Stomach (tissue), 8 donors: ENCODE measurements at regions not wholly inside any gene's neighbourhood (a gene's known extent, or its start where the extent isn't known, plus 50 kb on each side); places are given as distances from the start of the nearest gene placed in this dataset.

ENCODE experiments used
- DNase-seq, 2 donors: peaks; one replicate each; pipeline versions ENCODE4 v3.0.0 to v3.0.0-alpha.2; 2013 to 2019
- H3K27ac ChIP-seq, 5 donors: fragments of 200-600 bp in 4 of 5; sonication (generic) in 4 of 5; one replicate each; pipeline ENCODE4 v1.5.1; 2013 to 2019; ENCODE audit warnings: mild to moderate bottlenecking in 1 of 5, moderate library complexity in 1 of 5
- H3K27me3 ChIP-seq, 3 donors: fragments of 200-600 bp; sonication (generic); one replicate each; pipeline ENCODE4 v1.5.1; 2017 to 2019; ENCODE audit warnings: mixed run types in 1 of 3
- H3K36me3 ChIP-seq, 4 donors: fragments of 200-600 bp; sonication (generic); 1 replicate in 3 of 4; 2 replicates in 1 of 4; pipeline ENCODE4 v1.5.1; 2016 to 2019
- H3K4me1 ChIP-seq, 4 donors: fragments of 200-600 bp; sonication (generic); one replicate each; pipeline ENCODE4 v1.5.1; 2016 to 2019
- H3K4me3 ChIP-seq, 4 donors: fragments of 200-600 bp; sonication (generic) in 3 of 4; one replicate each; pipeline ENCODE4 v1.5.1; 2016 to 2019; ENCODE audit warnings: mild to moderate bottlenecking in 1 of 4
- H3K9me3 ChIP-seq, 4 donors: fragments of 200-600 bp; sonication (generic); one replicate each; pipeline ENCODE4 v1.5.1; 2016 to 2019
- EP300 ChIP-seq: sonication (generic); formaldehyde crosslinking; IDR thresholded peaks from one replicate; pipeline ENCODE4 v1.6.1; 2017; ENCODE audit warnings: antibody characterized with exemption
- POLR2A ChIP-seq, 4 donors: fragments of 450-650 bp; IDR thresholded peaks; one replicate each; pipeline ENCODE4 v1.6.1; 2016; ENCODE audit warnings: antibody characterized with exemption in 4 of 4, control low read depth in 2 of 4, mild to moderate bottlenecking in 1 of 4, moderate library complexity in 1 of 4
- POLR2AphosphoS5 ChIP-seq, 3 donors: sonication (generic); formaldehyde crosslinking; IDR thresholded peaks; one replicate each; pipeline ENCODE4 v1.6.1; 2016; ENCODE audit warnings: antibody characterized with exemption in 3 of 3
- WGBS, 5 donors: extraction: QIAGEN DNeasy Blood & Tissue Kit in 3 of 5; methylation state at CpG; one replicate each; pipeline versions ENCODE4 v1.1.5 to v1.1.7; 2013 to 2018; 5-methylcytosine and 5-hydroxymethylcytosine counted together
- intact Hi-C: fragments of 100-400 bp; cut with DNase I; formaldehyde crosslinking; loops from one replicate; pipeline ENCODE4 v1.15.1; 2023; ENCODE audit warnings: low total_unique reads
- TF ChIP-seq, protein P1 (sequence below), 7 experiments: fragments of 450-650 bp in 4 of 7; fragments of 200-600 bp in 3 of 7; sonication (generic) in 3 of 7; IDR thresholded peaks; one replicate each; pipeline ENCODE4 v1.5.1; 2016 to 2019; ENCODE audit warnings: antibody characterized with exemption in 7 of 7, control low read depth in 2 of 7, mild to moderate bottlenecking in 1 of 7
- donor health status: healthy with polysubstance abuse.
- donor health status: Bipolar disorder and iron deficiency.
- donor health status: healthy.

DNA sequence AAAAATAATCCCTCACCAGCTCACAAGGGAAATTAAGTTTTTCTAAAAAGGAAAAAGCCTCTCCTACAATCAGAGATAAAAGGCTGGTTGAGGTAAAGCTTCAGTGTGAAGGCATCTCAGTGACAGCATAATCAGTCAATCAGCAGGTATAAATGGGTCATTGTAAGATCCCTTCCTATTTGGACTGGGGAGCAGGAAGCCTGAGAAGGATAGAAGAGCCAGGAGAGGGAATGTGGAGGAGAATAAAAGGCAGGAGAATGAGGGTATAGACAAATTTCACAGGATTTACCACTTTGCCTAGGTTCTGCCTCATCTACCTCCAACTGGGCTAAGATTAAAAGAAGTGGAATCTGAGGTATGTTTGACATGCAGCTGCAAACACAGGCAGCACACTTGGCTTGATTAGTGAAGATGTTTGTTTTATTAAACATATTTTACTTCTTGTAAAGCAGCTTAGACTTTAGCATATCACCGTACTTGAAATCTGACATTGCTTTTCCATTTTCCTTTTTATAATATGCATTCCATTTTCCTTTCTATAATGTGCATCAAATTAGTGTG, 479.1 kb upstream of the USP15 start:
- Histone ChIP-seq H3K4me3 (no peak overlapping the region), H3K27me3 (no peaks in the 10 kb centered on the region), H3K4me1 (no peaks in the 10 kb centered on the region), H3K27ac (no peak overlapping the region), H3K9me3 (no peaks in the 10 kb centered on the region), H3K36me3 (no peaks in the 10 kb centered on the region)
- WGBS, 5 donors: 14 to 39% (median 28%) methylated on average over 1 of the region's 1 CpG
- TF ChIP-seq, protein P1, sequence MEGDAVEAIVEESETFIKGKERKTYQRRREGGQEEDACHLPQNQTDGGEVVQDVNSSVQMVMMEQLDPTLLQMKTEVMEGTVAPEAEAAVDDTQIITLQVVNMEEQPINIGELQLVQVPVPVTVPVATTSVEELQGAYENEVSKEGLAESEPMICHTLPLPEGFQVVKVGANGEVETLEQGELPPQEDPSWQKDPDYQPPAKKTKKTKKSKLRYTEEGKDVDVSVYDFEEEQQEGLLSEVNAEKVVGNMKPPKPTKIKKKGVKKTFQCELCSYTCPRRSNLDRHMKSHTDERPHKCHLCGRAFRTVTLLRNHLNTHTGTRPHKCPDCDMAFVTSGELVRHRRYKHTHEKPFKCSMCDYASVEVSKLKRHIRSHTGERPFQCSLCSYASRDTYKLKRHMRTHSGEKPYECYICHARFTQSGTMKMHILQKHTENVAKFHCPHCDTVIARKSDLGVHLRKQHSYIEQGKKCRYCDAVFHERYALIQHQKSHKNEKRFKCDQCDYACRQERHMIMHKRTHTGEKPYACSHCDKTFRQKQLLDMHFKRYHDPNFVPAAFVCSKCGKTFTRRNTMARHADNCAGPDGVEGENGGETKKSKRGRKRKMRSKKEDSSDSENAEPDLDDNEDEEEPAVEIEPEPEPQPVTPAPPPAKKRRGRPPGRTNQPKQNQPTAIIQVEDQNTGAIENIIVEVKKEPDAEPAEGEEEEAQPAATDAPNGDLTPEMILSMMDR (IDR thresholded peaks at IDR 0.05): no peak
- no peak for TF ChIP-seq POLR2AphosphoS5 (IDR thresholded peaks at IDR 0.05)
- no peak for TF ChIP-seq EP300
- no peak for TF ChIP-seq POLR2A (IDR thresholded peaks at IDR 0.05)
- no peak for DNase-seq
- intact Hi-C loops: no loop called here

- Histone ChIP-seq H3K9me3 (no peaks in the 10 kb centered on the region), H3K27ac (no peak overlapping the region), H3K4me1 (no peaks in the 10 kb centered on the region), H3K4me3 (no peak overlapping the region), H3K36me3 (no peaks in the 10 kb centered on the region), H3K27me3 (no peaks in the 10 kb centered on the region)
- WGBS, 5 donors: 27 to 89% (median 84%) methylated on average over 1 of the region's 1 CpG
- no peak for TF ChIP-seq EP300
- TF ChIP-seq POLR2A (IDR thresholded peaks at IDR 0.05): no peak
- TF ChIP-seq POLR2AphosphoS5 (IDR thresholded peaks at IDR 0.05): no peak
- TF ChIP-seq, protein P1 (IDR thresholded peaks at IDR 0.05): no peak
- no peak for DNase-seq
- intact Hi-C loops: no loop called here
These were observed 463.4 kb upstream of the USP15 start for GRCh38 chr12:61796846-61797245.

GRCh38 chr12:61797266-61797665, 462.9 kb upstream of the USP15 start:
- H3K4me3 ChIP-seq: no peak overlapping the region
- TF ChIP-seq POLR2A (IDR thresholded peaks at IDR 0.05): no peak
- no peak for TF ChIP-seq POLR2AphosphoS5 (IDR thresholded peaks at IDR 0.05)
- no peak for TF ChIP-seq EP300
- TF ChIP-seq, protein P1 (IDR thresholded peaks at IDR 0.05): no peak
- WGBS, 5 donors: 25 to 66% (median 54%) methylated on average over 1 of the region's 1 CpG

DNA sequence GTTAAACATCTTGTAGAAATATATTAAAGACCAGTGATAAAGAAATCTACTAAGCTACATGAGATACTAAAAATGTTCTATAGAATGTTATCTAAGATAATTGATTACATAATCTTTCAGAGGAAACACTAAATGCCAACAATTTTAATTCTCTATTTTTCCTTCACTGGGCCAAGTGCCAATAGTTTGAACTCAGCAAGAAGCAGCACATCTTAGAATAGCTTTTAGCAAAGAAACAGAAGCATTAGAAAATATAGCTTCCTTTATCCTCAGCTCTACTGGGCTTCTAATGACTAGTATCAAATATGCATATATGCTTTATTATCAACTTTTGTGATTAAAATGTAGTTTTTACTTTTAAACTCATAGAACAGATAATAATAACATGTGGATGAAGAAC, 461.4 kb upstream of the USP15 start:
- intact Hi-C loops: no loop called here
- no peaks in the 10 kb centered on the region for H3K36me3 ChIP-seq
- H3K27me3 ChIP-seq: no peaks in the 10 kb centered on the region
- no peaks in the 10 kb centered on the region for H3K4me1 ChIP-seq
- H3K4me3 ChIP-seq: no peak overlapping the region
- TF ChIP-seq POLR2A (IDR thresholded peaks at IDR 0.05): no peak
- H3K27ac ChIP-seq: no peak overlapping the region
- no peak for DNase-seq
- H3K9me3 ChIP-seq: no peaks in the 10 kb centered on the region

More at GRCh38 chr12:61797266-61797665, 462.9 kb upstream of the USP15 start:
- Histone ChIP-seq H3K27me3 (no peaks in the 10 kb centered on the region), H3K27ac (no peak overlapping the region), H3K36me3 (no peaks in the 10 kb centered on the region), H3K9me3 (no peaks in the 10 kb centered on the region), H3K4me1 (no peaks in the 10 kb centered on the region)
- DNase-seq: no peak
- intact Hi-C loops: no loop called here

GRCh38 chr12:61804301-61804700, 455.9 kb upstream of the USP15 start:
- no peak for DNase-seq
- peaks cover 0 to 20% (median 10%) of the 10 kb centered on the region in 4 donors for H3K9me3 ChIP-seq
- TF ChIP-seq EP300: no peak
- TF ChIP-seq POLR2A (IDR thresholded peaks at IDR 0.05): no peak
- TF ChIP-seq, protein P1 (IDR thresholded peaks at IDR 0.05): no peak
- no peak for TF ChIP-seq POLR2AphosphoS5 (IDR thresholded peaks at IDR 0.05)
- H3K27ac ChIP-seq: no peak overlapping the region
- intact Hi-C loops: no loop called here
- no peak overlapping the region for H3K4me3 ChIP-seq
- H3K36me3 ChIP-seq: no peaks in the 10 kb centered on the region
- no peaks in the 10 kb centered on the region for H3K27me3 ChIP-seq
- H3K4me1 ChIP-seq: no peaks in the 10 kb centered on the region
